ENCODE measurements at regions not wholly inside any gene's neighbourhood (a gene's known extent, or its start where the extent isn't known, plus 50 kb on each side); places are given as distances from the start of the nearest gene placed in this dataset.

DNA sequence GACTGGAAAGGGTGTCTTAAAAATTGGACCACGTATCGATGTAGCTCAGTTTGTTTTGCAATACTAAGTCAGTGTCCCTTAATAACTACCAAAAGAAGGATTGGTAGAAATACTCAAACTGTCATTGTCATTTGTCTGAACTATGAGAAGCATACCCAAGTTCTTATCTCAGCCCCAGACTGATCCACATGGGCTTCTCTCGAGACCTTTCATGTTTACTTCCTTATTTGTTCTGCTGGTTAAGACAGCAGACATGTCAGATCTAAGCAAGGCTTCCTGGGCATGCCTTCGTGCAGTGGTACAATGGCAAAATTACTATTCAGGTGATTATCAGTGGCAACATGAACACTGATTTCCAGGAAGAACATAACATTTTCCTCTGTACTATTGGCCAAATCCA is 211.1 kb upstream of the PHACTR1 start:
- Histone ChIP-seq H3K4me3 (ENCODE audit: control extremely low read depth in 1 of 5, extremely low read depth in 1 of 5, insufficient read depth in 1 of 5, low read depth in 2 of 5, low read length in 4 of 5) (no peak overlapping the region), H3K4me2 (replicated peaks; ENCODE audit: low read depth, low read length, poor library complexity, severe bottlenecking) (no peak overlapping the region), H4K20me1 (ENCODE audit: control insufficient read depth, insufficient read depth, low read length, poor library complexity, severe bottlenecking) (no peaks in the 10 kb centered on the region), H2AFZ (ENCODE audit: insufficient read depth, low read depth, low read length, poor library complexity, severe bottlenecking) (no peak overlapping the region), H3K27me3 (replicated peaks in 1 of 4; ENCODE audit: control extremely low read depth in 1 of 4, control insufficient read depth in 3 of 4, insufficient read depth in 4 of 4, low read length in 3 of 4) (peaks cover 0 to 2% (median 0%) of the 10 kb centered on the region in 4 experiments), H3K79me2 (ENCODE audit: control insufficient read depth, insufficient read depth, low read length) (no peaks in the 10 kb centered on the region), H3K4me1 (ENCODE audit: control insufficient read depth in 2 of 2, insufficient read depth in 2 of 2, low read length in 2 of 2) (no peaks in the 10 kb centered on the region), H3K9me3 (ENCODE audit: control extremely low read depth in 1 of 3, control insufficient read depth in 2 of 3, insufficient read depth in 1 of 3, low read length in 2 of 3) (no peaks in the 10 kb centered on the region), H3K27ac (ENCODE audit: low read length in 2 of 2) (no peak overlapping the region), H3K9ac (ENCODE audit: low read length) (no peak overlapping the region), H3K36me3 (replicated peaks in 1 of 2; ENCODE audit: control extremely low read depth in 1 of 2, control insufficient read depth in 1 of 2, extremely low read depth in 1 of 2, insufficient read depth in 2 of 2, low read length in 1 of 2) (no peaks in the 10 kb centered on the region)
- Mint-ChIP-seq H3K9me3 (ENCODE audit: insufficient read depth) (peaks cover 4% of the 10 kb centered on the region), H3K27ac (no peak overlapping the region), H3K4me1 (no peaks in the 10 kb centered on the region), H3K27me3 (peaks cover 4% of the 10 kb centered on the region), H3K4me3 (no peak overlapping the region)
- no peak for TF ChIP-seq EZH2 (IDR thresholded peaks at IDR 0.05; ENCODE audit: borderline replicate concordance, insufficient read depth, low read depth, low read length, poor library complexity, severe bottlenecking)
- TF ChIP-seq, protein P1, sequence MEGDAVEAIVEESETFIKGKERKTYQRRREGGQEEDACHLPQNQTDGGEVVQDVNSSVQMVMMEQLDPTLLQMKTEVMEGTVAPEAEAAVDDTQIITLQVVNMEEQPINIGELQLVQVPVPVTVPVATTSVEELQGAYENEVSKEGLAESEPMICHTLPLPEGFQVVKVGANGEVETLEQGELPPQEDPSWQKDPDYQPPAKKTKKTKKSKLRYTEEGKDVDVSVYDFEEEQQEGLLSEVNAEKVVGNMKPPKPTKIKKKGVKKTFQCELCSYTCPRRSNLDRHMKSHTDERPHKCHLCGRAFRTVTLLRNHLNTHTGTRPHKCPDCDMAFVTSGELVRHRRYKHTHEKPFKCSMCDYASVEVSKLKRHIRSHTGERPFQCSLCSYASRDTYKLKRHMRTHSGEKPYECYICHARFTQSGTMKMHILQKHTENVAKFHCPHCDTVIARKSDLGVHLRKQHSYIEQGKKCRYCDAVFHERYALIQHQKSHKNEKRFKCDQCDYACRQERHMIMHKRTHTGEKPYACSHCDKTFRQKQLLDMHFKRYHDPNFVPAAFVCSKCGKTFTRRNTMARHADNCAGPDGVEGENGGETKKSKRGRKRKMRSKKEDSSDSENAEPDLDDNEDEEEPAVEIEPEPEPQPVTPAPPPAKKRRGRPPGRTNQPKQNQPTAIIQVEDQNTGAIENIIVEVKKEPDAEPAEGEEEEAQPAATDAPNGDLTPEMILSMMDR (IDR thresholded peaks at IDR 0.05), result no peak
- WGBS (ENCODE audit: insufficient coverage), result 23% methylated on average over 2 of the region's 4 CpGs
- no peak for ATAC-seq (ENCODE audit: low read depth)
- intact Hi-C loops (cut with micrococcal nuclease), result no loop called here
- POLR2A ChIA-PET, result no interaction called here
- no peak for DNase-seq
- CTCF ChIA-PET, result no interaction called here

DNA sequence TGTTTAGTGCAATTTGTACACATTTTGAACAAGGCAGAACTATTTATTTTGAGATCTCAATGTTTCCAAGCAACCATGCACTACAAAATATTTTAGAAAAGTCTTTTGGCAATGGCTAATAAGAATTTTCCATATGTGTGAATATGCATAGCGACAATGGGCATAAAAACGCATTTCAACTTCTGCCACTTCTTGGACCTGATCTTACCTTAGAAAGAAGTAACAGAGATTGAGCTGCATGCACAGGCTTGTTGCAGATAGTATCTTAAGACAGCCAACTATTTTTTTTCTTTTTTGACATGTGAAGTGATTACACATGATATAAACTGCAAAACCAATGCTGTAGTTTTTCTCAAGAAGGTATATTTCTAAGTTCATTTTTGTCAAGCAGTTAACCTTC is 210.4 kb upstream of the PHACTR1 start:
- Histone ChIP-seq H2AFZ (ENCODE audit: insufficient read depth, low read depth, low read length, poor library complexity, severe bottlenecking) (no peak overlapping the region), H3K36me3 (replicated peaks in 1 of 2; ENCODE audit: control extremely low read depth in 1 of 2, control insufficient read depth in 1 of 2, extremely low read depth in 1 of 2, insufficient read depth in 2 of 2, low read length in 1 of 2) (no peaks in the 10 kb centered on the region), H4K20me1 (ENCODE audit: control insufficient read depth, insufficient read depth, low read length, poor library complexity, severe bottlenecking) (no peaks in the 10 kb centered on the region), H3K79me2 (ENCODE audit: control insufficient read depth, insufficient read depth, low read length) (no peaks in the 10 kb centered on the region), H3K27ac (ENCODE audit: low read length in 2 of 2) (no peak overlapping the region), H3K9me3 (ENCODE audit: control extremely low read depth in 1 of 3, control insufficient read depth in 2 of 3, insufficient read depth in 1 of 3, low read length in 2 of 3) (no peaks in the 10 kb centered on the region), H3K4me3 (ENCODE audit: control extremely low read depth in 1 of 5, extremely low read depth in 1 of 5, insufficient read depth in 1 of 5, low read depth in 2 of 5, low read length in 4 of 5) (no peak overlapping the region), H3K9ac (ENCODE audit: low read length) (no peak overlapping the region), H3K4me2 (replicated peaks; ENCODE audit: low read depth, low read length, poor library complexity, severe bottlenecking) (no peak overlapping the region), H3K27me3 (replicated peaks in 1 of 4; ENCODE audit: control extremely low read depth in 1 of 4, control insufficient read depth in 3 of 4, insufficient read depth in 4 of 4, low read length in 3 of 4) (peaks cover 0 to 6% (median 0%) of the 10 kb centered on the region in 4 experiments), H3K4me1 (ENCODE audit: control insufficient read depth in 2 of 2, insufficient read depth in 2 of 2, low read length in 2 of 2) (no peaks in the 10 kb centered on the region)
- peaks cover 4% of the 10 kb centered on the region for H3K27me3 Mint-ChIP-seq
- no peaks in the 10 kb centered on the region for H3K4me1 Mint-ChIP-seq
- H3K9me3 Mint-ChIP-seq (ENCODE audit: insufficient read depth), result peaks cover 4% of the 10 kb centered on the region
- ChIA-PET CTCF (no interaction called here), POLR2A (no interaction called here)
- H3K27ac Mint-ChIP-seq, result no peak overlapping the region
- intact Hi-C loops (cut with micrococcal nuclease), result no loop called here
- WGBS (ENCODE audit: insufficient coverage), result no CpG with 5 or more reads among the region's 2 CpGs
- no peak overlapping the region for H3K4me3 Mint-ChIP-seq
- no peak for ATAC-seq (ENCODE audit: low read depth)
- no peak for DNase-seq
- no peak for TF ChIP-seq EZH2 (IDR thresholded peaks at IDR 0.05; ENCODE audit: borderline replicate concordance, insufficient read depth, low read depth, low read length, poor library complexity, severe bottlenecking)
- TF ChIP-seq, protein P1 (IDR thresholded peaks at IDR 0.05), result no peak
